ENCODE measurements at regions not wholly inside any gene's neighbourhood (a gene's known extent, or its start where the extent isn't known, plus 50 kb on each side); places are given as distances from the start of the nearest gene placed in this dataset.

DNA sequence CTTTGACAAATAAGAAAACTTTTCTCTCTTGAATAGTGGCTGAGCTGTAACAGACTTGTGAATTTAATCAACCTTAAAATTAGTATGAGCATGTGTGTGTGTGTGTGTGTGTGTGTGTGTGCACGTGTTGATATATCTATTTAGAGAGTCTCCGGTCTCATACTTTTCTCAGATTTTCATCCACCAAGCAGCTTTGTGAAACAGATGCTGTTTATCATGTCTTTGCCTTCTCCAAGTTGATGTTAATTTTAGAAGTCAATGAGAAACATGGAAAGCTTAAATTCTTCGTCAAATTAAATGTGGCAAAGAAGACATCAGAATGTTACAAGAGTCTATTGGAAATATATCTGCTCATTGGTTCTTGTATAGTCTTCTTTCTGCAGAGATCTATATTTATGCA lies 839.2 kb upstream of the CELF2 start:
- H3K9me2 ChIP-seq (ENCODE audit: insufficient read depth) = no peaks in the 10 kb centered on the region
- DNase-seq (ENCODE audit: low read depth, low spot score) = no peak
- H3K27ac ChIP-seq (ENCODE audit: low read depth, low read length) = no peak overlapping the region
- H3K27me3 ChIP-seq (ENCODE audit: insufficient read depth, low read length) = no peaks in the 10 kb centered on the region
- H3K4me3 ChIP-seq (replicated peaks in 1 of 2; ENCODE audit: low read depth in 1 of 2, low read length in 2 of 2) = no peak overlapping the region
- H2AFZ ChIP-seq (ENCODE audit: low read depth, low read length, poor library complexity, severe bottlenecking) = no peak overlapping the region
- TF ChIP-seq ZNF274 (IDR thresholded peaks at IDR 0.05; ENCODE audit: low read depth, low read length) = no peak
- peaks cover 4 to 14% of the 10 kb centered on the region in 2 experiments; a peak in 2 of 4 replicates for H3K9me3 ChIP-seq (ENCODE audit: control insufficient read depth in 1 of 2, insufficient read depth in 1 of 2, low read depth in 1 of 2, low read length in 2 of 2)
- no peaks in the 10 kb centered on the region for H3K79me2 ChIP-seq (ENCODE audit: insufficient read depth, low read length)
- H4K20me1 ChIP-seq (ENCODE audit: insufficient read depth) = no peaks in the 10 kb centered on the region
- ChIA-PET POLR2A (interaction anchor here (0.7 kb wide), 1 partner anchor 35 kb away, joined by 3 read pairs; no protein-coding TSS in a partner anchor), CTCF (no interaction called here), RAD21 (ENCODE audit: low non-redundant PET in 1 of 2, low total read pairs in 2 of 2, uncharacterized antibody in 2 of 2, unreplicated experiment in 2 of 2) (no interaction called here)
- H3K4me2 ChIP-seq (ENCODE audit: low read length) = no peak overlapping the region
- no peaks in the 10 kb centered on the region for H3K36me3 ChIP-seq (ENCODE audit: control insufficient read depth in 1 of 2, insufficient read depth in 2 of 2, low read length in 2 of 2)
- no peak overlapping the region for H3K9ac ChIP-seq (ENCODE audit: low read length)
- intact Hi-C loops (cut with micrococcal nuclease) = no loop called here
- H3K4me1 ChIP-seq (ENCODE audit: control insufficient read depth in 1 of 2, insufficient read depth in 2 of 2, low read length in 2 of 2) = no peaks in the 10 kb centered on the region
- BruUV-seq (replicated peaks) = no TSS peak
- ATAC-seq = no peak

DNA sequence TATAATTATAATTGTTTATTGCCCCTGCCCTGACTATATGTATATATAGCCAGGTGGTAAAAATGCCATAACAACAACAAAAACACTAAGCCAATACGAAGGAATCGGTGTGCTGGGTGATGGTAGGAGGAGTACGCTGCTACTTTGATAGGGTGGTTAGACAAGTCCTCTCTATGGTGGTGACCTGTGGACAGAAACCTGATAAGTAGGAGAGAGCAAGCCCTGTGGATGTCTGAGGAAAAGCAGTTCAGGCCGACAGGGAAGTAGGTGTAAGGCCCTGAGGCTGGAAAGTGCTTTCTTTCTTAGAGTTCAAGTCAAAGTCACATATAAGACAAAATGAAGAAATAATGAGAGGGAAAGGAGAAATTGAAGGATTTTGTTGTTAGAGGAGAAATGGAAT lies 823.8 kb upstream of the CELF2 start:
- POLR2A ChIA-PET = no interaction called here
- DNase-seq (ENCODE audit: low read depth, low spot score) (no peak), ATAC-seq (no peak)
- Histone ChIP-seq H3K79me2 (ENCODE audit: insufficient read depth, low read length) (no peaks in the 10 kb centered on the region), H3K4me1 (ENCODE audit: control insufficient read depth in 1 of 2, insufficient read depth in 2 of 2, low read length in 2 of 2) (no peaks in the 10 kb centered on the region), H3K4me2 (ENCODE audit: low read length) (no peak overlapping the region), H3K27me3 (ENCODE audit: insufficient read depth, low read length) (no peaks in the 10 kb centered on the region), H3K9ac (ENCODE audit: low read length) (no peak overlapping the region), H3K9me3 (ENCODE audit: control insufficient read depth in 1 of 2, insufficient read depth in 1 of 2, low read depth in 1 of 2, low read length in 2 of 2) (peaks cover 14 to 15% of the 10 kb centered on the region in 2 experiments; a peak in 2 of 4 replicates), H3K36me3 (ENCODE audit: control insufficient read depth in 1 of 2, insufficient read depth in 2 of 2, low read length in 2 of 2) (no peaks in the 10 kb centered on the region; a peak in 1 of 4 replicates), H4K20me1 (ENCODE audit: insufficient read depth) (no peaks in the 10 kb centered on the region), H2AFZ (ENCODE audit: low read depth, low read length, poor library complexity, severe bottlenecking) (no peak overlapping the region), H3K27ac (ENCODE audit: low read depth, low read length) (no peak overlapping the region), H3K9me2 (ENCODE audit: insufficient read depth) (no peaks in the 10 kb centered on the region), H3K4me3 (replicated peaks in 1 of 2; ENCODE audit: low read depth in 1 of 2, low read length in 2 of 2) (no peak overlapping the region)
- RAD21 ChIA-PET (ENCODE audit: low non-redundant PET in 1 of 2, low total read pairs in 2 of 2, uncharacterized antibody in 2 of 2, unreplicated experiment in 2 of 2) = no interaction called here
- CTCF ChIA-PET = no interaction called here
- no TSS peak for BruUV-seq (replicated peaks)
- TF ChIP-seq CEBPB (IDR thresholded peaks at IDR 0.05; ENCODE audit: low read depth) (no peak), RAD21 (IDR thresholded peaks at IDR 0.05; ENCODE audit: low read depth) (no peak), SRF (IDR thresholded peaks at IDR 0.05; ENCODE audit: low read depth) (no peak), ELF1 (IDR thresholded peaks at IDR 0.05; ENCODE audit: borderline replicate concordance, low read depth) (no peak), CBX3 (IDR thresholded peaks at IDR 0.05; ENCODE audit: low read depth) (no peak), SP1 (IDR thresholded peaks at IDR 0.05; ENCODE audit: low read depth) (no peak), TCF7L2 (IDR thresholded peaks at IDR 0.05; ENCODE audit: borderline replicate concordance, extremely low read depth, insufficient read depth, insufficient read length) (no peak), POLR2A (IDR thresholded peaks at IDR 0.05; ENCODE audit: borderline replicate concordance, extremely low read depth, insufficient read depth, insufficient read length) (no peak), EGR1 (IDR thresholded peaks at IDR 0.05; ENCODE audit: low read depth) (no peak), SIN3A (IDR thresholded peaks at IDR 0.05; ENCODE audit: low read depth) (no peak), FOSL1 (IDR thresholded peaks at IDR 0.05; ENCODE audit: low read depth) (no peak), ZNF274 (IDR thresholded peaks at IDR 0.05; ENCODE audit: low read depth, low read length) (no peak), EZH2phosphoT487 (IDR thresholded peaks at IDR 0.05; ENCODE audit: borderline replicate concordance) (no peak), EZH2 (IDR thresholded peaks at IDR 0.05) (no peak)
- TF ChIP-seq, protein P1, sequence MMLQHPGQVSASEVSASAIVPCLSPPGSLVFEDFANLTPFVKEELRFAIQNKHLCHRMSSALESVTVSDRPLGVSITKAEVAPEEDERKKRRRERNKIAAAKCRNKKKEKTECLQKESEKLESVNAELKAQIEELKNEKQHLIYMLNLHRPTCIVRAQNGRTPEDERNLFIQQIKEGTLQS (IDR thresholded peaks at IDR 0.05) = no peak
- TF ChIP-seq, protein P2, sequence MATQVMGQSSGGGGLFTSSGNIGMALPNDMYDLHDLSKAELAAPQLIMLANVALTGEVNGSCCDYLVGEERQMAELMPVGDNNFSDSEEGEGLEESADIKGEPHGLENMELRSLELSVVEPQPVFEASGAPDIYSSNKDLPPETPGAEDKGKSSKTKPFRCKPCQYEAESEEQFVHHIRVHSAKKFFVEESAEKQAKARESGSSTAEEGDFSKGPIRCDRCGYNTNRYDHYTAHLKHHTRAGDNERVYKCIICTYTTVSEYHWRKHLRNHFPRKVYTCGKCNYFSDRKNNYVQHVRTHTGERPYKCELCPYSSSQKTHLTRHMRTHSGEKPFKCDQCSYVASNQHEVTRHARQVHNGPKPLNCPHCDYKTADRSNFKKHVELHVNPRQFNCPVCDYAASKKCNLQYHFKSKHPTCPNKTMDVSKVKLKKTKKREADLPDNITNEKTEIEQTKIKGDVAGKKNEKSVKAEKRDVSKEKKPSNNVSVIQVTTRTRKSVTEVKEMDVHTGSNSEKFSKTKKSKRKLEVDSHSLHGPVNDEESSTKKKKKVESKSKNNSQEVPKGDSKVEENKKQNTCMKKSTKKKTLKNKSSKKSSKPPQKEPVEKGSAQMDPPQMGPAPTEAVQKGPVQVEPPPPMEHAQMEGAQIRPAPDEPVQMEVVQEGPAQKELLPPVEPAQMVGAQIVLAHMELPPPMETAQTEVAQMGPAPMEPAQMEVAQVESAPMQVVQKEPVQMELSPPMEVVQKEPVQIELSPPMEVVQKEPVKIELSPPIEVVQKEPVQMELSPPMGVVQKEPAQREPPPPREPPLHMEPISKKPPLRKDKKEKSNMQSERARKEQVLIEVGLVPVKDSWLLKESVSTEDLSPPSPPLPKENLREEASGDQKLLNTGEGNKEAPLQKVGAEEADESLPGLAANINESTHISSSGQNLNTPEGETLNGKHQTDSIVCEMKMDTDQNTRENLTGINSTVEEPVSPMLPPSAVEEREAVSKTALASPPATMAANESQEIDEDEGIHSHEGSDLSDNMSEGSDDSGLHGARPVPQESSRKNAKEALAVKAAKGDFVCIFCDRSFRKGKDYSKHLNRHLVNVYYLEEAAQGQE (IDR thresholded peaks at IDR 0.05; ENCODE audit: low read depth) = no peak
- intact Hi-C loops (cut with micrococcal nuclease) = no loop called here

Measured in HCT116 (cell line).